Heart left ventricle (tissue), 16 donors: ENCODE measurements at regions not wholly inside any gene's neighbourhood (a gene's known extent, or its start where the extent isn't known, plus 50 kb on each side); places are given as distances from the start of the nearest gene placed in this dataset.

Experiments
- ATAC-seq, 4 donors: fragments of 200-7000 bp; cut with Tn5 transposase; one replicate each; pipeline ENCODE4 v1.9.1; 2020 to 2022; ENCODE audit warnings: moderate library complexity in 4 of 4, mild to moderate bottlenecking in 3 of 4, moderate number of reproducible peaks in 1 of 4
- DNase-seq, 5 donors: peaks; one replicate each; pipeline ENCODE4 v3.0.0-alpha.2; 2020
- H3K27ac ChIP-seq, 12 donors: fragments of 200-600 bp; sonication (generic) in 4 of 12; one replicate each; pipeline versions ENCODE4 v1.5.0 to v1.8.0; 2016 to 2022; ENCODE audit warnings: mild to moderate bottlenecking in 2 of 12
- H3K27me3 ChIP-seq, 9 donors: fragments of 200-600 bp; sonication (generic) in 2 of 9; one replicate each; pipeline versions ENCODE4 v1.5.1 to v1.8.0; 2016 to 2022; ENCODE audit warnings: mild to moderate bottlenecking in 3 of 9
- H3K36me3 ChIP-seq, 9 donors: fragments of 200-600 bp; sonication (generic) in 2 of 9; one replicate each; pipeline versions ENCODE4 v1.5.0 to v1.8.0; 2018 to 2022; ENCODE audit warnings: mild to moderate bottlenecking in 2 of 9
- H3K4me1 ChIP-seq, 12 donors: fragments of 200-600 bp; sonication (generic) in 4 of 12; one replicate each; pipeline versions ENCODE4 v1.5.0 to v1.8.0; 2016 to 2022; ENCODE audit warnings: mild to moderate bottlenecking in 3 of 12
- H3K4me3 ChIP-seq, 12 donors: fragments of 200-600 bp; sonication (generic) in 4 of 12; one replicate each; pipeline versions ENCODE4 v1.5.0 to v1.8.0; 2017 to 2022; ENCODE audit warnings: mild to moderate bottlenecking in 9 of 12, moderate library complexity in 4 of 12
- H3K9me3 ChIP-seq, 12 donors: fragments of 200-600 bp; sonication (generic) in 4 of 12; one replicate each; pipeline versions ENCODE4 v1.5.0 to v1.8.0; 2016 to 2022; ENCODE audit warnings: mild to moderate bottlenecking in 1 of 12
- POLR2A ChIP-seq, 2 donors: fragments of 450-650 bp; IDR thresholded peaks; one replicate each; pipeline ENCODE4 v1.6.1; 2017; ENCODE audit warnings: antibody characterized with exemption in 2 of 2, mild to moderate bottlenecking in 2 of 2, moderate library complexity in 2 of 2
- WGBS, 4 donors: extraction: QIAGEN DNeasy Blood & Tissue Kit in 2 of 4; methylation state at CpG; one replicate each; pipeline versions ENCODE4 v1.1.5 to v1.1.7; 2013 to 2018; 5-methylcytosine and 5-hydroxymethylcytosine counted together
- intact Hi-C, 10 donors: fragments of 100-400 bp; cut with DNase I; formaldehyde crosslinking; loops; one replicate each; pipeline versions ENCODE4 v1.11.1 to v1.14.2; 2022
- TF ChIP-seq, protein P1 (sequence below), 12 donors: fragments of 200-600 bp; sonication (generic) in 4 of 12; IDR thresholded peaks; one replicate each; pipeline versions ENCODE4 v1.5.0 to v1.8.0; 2018 to 2022; ENCODE audit warnings: antibody characterized with exemption in 12 of 12, mild to moderate bottlenecking in 5 of 12
- donor health status: ischemic (EF 13 %, LVEDD 7.1; RV severe dilation, severe dysfunction).
- donor health status: healthy with polysubstance abuse.
- donor health status: DM: no; HTN: yes; CAD: no.
- donor health status: DM: no; HTN: no; CAD: no.
- donor health status: ischemic (EF 25% LVEDD 6.9; RV normal size, moderate dysfunction).
- donor health status: ischemic (EF 25% LVEDD 5.7; RV mildly dilated, moderate dysfunction).
- donor health status: healthy.
- donor health status: DM: yes; HTN: yes; CAD: no.
- donor health status: ischemic (EF 35%, LVEDD 5.7; RV mildly dilated, moderate dysfunction).
- donor health status: nonischemic (EF 11% LVEDD 7.7; RV severe dilation, severe dysfunction).
- donor health status: DM: yes; HTN: yes; CAD: no.
- donor health status: PGD.
- donor health status: ischemic (EF 29% LVEDD 5.4; RV normal size, mild dysfunction).
- donor health status: nonischemic (EF 23%, LVEDD 6.1; RV moderate dilation, normal function).

DNA sequence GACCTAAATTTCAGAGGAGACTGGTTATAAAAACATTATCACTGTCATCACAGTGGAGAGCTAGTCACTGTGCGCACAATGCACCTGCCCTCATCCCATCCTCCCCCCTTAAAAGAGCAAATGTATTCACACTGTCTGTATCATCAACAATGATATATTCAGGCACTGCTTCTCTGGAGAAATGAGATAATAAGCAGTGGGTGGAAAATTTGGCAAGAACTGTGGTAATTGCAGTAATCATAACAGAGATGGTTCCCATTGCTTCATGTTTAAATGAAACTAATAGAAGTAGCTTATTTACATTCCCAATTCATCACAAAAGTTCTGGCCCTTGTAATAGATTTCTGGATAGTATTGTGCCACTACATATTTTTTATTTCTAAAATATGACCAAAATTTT is 867.4 kb upstream of the ADGRL2 start:
- WGBS, 4 donors: 76 to 93% (median 87%) methylated on average over 1 of the region's 1 CpG
- H3K27me3 ChIP-seq: no peaks in the 10 kb centered on the region
- H3K36me3 ChIP-seq: no peaks in the 10 kb centered on the region
- H3K4me3 ChIP-seq: no peak overlapping the region
- no peak for ATAC-seq
- no peaks in the 10 kb centered on the region for H3K4me1 ChIP-seq
- DNase-seq: peak in 1 of 5 donors; percentile 9
- H3K9me3 ChIP-seq: peaks cover 0 to 32% (median 18%) of the 10 kb centered on the region in 12 donors
- no peak for TF ChIP-seq POLR2A (IDR thresholded peaks at IDR 0.05)
- TF ChIP-seq, protein P1, sequence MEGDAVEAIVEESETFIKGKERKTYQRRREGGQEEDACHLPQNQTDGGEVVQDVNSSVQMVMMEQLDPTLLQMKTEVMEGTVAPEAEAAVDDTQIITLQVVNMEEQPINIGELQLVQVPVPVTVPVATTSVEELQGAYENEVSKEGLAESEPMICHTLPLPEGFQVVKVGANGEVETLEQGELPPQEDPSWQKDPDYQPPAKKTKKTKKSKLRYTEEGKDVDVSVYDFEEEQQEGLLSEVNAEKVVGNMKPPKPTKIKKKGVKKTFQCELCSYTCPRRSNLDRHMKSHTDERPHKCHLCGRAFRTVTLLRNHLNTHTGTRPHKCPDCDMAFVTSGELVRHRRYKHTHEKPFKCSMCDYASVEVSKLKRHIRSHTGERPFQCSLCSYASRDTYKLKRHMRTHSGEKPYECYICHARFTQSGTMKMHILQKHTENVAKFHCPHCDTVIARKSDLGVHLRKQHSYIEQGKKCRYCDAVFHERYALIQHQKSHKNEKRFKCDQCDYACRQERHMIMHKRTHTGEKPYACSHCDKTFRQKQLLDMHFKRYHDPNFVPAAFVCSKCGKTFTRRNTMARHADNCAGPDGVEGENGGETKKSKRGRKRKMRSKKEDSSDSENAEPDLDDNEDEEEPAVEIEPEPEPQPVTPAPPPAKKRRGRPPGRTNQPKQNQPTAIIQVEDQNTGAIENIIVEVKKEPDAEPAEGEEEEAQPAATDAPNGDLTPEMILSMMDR (IDR thresholded peaks at IDR 0.05): no peak
- no peak overlapping the region for H3K27ac ChIP-seq
- intact Hi-C loops: no loop called here

DNA sequence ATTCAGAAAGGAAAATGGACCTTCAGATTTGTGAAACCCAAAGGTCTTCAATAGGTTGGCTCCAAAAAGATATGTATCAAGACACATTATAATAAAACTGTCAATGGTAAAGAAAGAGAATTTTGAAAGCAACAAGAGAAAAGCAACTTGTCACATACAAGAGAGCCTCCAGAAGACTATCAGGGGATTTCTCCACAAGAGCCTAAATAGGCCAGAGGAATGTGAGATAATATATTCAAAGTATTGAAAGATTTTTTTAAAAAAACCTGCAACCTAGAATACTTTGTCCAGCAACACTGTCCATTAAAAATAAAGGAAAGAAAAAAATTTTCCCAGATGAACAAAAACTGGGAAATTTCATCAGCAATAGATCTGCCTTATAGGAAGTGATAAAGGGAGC is 869.6 kb upstream of the ADGRL2 start:
- no peak for ATAC-seq
- TF ChIP-seq POLR2A (IDR thresholded peaks at IDR 0.05): no peak
- TF ChIP-seq, protein P1 (IDR thresholded peaks at IDR 0.05): no peak
- intact Hi-C loops: no loop called here

DNA sequence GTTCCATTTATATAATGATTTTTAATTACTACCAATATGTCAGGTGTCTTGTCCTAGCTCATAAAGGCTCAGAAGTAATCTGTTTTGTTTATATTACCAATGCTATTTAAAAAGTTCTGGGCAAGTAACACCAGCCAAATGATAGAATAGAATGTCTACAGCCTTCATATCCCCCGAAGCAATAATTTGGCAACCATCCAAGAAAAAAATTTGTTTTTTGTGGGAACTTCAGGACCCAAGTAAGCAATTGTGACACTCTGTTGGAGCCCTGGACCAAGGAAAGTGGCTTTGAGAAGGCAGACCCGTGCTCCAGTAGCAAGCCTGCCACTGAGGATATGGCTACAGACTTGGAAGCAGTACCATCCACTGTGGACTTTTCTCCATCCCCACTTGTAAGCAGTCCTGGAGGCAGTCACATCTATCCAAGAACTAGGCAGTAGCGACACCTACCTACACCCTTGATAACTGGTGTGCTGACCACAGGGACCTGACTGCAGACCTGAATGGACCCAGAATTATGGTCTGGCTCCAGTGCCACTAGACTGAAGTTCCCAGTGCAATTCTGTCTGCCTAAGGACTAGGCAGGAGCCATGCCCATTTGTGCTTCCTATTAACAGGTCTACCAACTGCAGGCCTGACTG is 870.7 kb upstream of the ADGRL2 start:
- Histone ChIP-seq H3K36me3 (no peaks in the 10 kb centered on the region), H3K27ac (no peak overlapping the region), H3K4me3 (no peak overlapping the region), H3K4me1 (no peaks in the 10 kb centered on the region), H3K9me3 (peaks cover 0 to 32% (median 18%) of the 10 kb centered on the region in 12 donors), H3K27me3 (no peaks in the 10 kb centered on the region)
- ATAC-seq (no peak), DNase-seq (no peak)
- WGBS, 4 donors: 75 to 81% (median 77%) methylated on average over 2 to 3 of the region's 3 CpGs
- intact Hi-C loops: no loop called here
- TF ChIP-seq, protein P1 (IDR thresholded peaks at IDR 0.05): no peak
- no peak for TF ChIP-seq POLR2A (IDR thresholded peaks at IDR 0.05)

More for the DNA sequence above, 869.6 kb upstream of the ADGRL2 start:
- no peak for DNase-seq
- Histone ChIP-seq H3K27ac (no peak overlapping the region), H3K27me3 (no peaks in the 10 kb centered on the region), H3K4me1 (no peaks in the 10 kb centered on the region), H3K4me3 (no peak overlapping the region), H3K9me3 (peaks cover 0 to 32% (median 18%) of the 10 kb centered on the region in 12 donors), H3K36me3 (no peaks in the 10 kb centered on the region)

DNA sequence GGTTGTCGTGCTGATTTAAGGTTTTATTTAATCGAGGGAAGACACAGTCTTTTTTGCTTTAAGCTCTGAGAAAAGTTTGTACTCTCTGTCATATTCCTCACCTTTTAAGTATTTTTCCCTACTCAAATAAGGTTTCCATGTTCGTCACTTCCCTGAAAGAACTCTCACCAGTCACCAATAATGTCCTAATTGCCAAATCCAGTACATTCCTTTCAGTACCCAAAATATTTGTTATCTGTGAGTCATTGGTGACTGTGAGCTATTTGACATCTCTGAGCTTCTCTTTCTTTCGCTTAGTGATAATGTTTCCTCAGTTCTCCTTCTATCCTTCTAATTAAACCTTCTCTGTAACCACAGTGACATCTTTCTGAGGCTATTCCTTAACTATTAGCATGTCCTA is 874.2 kb upstream of the ADGRL2 start:
- Histone ChIP-seq H3K4me1 (no peaks in the 10 kb centered on the region), H3K27ac (no peak overlapping the region), H3K27me3 (no peaks in the 10 kb centered on the region), H3K4me3 (no peak overlapping the region), H3K9me3 (peaks cover 0 to 21% (median 15%) of the 10 kb centered on the region in 12 donors), H3K36me3 (no peaks in the 10 kb centered on the region)
- DNase-seq (no peak), ATAC-seq (no peak)
- intact Hi-C loops: no loop called here
- TF ChIP-seq, protein P1 (IDR thresholded peaks at IDR 0.05): no peak
- TF ChIP-seq POLR2A (IDR thresholded peaks at IDR 0.05): no peak
- 83 to 91% (median 87%) methylated on average over 4 of the region's 4 CpGs for WGBS, 4 donors
